ENCODE measurements at regions not wholly inside any gene's neighbourhood (a gene's known extent, or its start where the extent isn't known, plus 50 kb on each side); places are given as distances from the start of the nearest gene placed in this dataset.

DNA sequence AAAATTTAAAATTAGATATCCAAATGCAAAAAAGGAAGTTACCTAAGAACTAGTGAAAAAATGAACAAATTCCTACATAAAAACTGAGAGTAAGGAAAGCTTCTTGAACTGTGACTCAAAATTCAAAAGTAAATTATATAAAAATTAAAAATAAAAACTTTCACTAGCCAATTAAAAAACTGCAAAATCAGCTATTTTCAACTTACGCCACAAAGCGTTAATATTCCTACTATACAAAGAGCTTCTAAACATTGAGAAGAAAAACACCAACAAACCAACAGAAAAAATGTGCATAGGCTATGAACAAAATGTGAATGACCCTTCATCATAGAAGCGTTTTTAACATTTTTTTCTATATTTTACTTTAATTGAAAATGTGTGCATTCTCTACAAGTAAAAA, 445.7 kb downstream of the CDH2 start:
- H3K27ac Mint-ChIP-seq (ENCODE audit: unreplicated experiment) = no peak overlapping the region
- H3K36me3 Mint-ChIP-seq (ENCODE audit: unreplicated experiment) = peaks cover 3% of the 10 kb centered on the region
- H3K27me3 Mint-ChIP-seq (ENCODE audit: unreplicated experiment) = no peaks in the 10 kb centered on the region
- no peak for TF ChIP-seq CTCF (IDR thresholded peaks at IDR 0.05)
- peaks cover 17% of the 10 kb centered on the region for H3K9me3 Mint-ChIP-seq (ENCODE audit: unreplicated experiment)
- no peak overlapping the region for H3K4me3 Mint-ChIP-seq (ENCODE audit: unreplicated experiment)
- no peak for DNase-seq (ENCODE audit: extremely low spot score, unreplicated experiment)
- no peaks in the 10 kb centered on the region for H3K4me1 Mint-ChIP-seq (ENCODE audit: unreplicated experiment)

- Mint-ChIP-seq H3K9me3 (ENCODE audit: unreplicated experiment) (peaks cover 17% of the 10 kb centered on the region), H3K4me3 (ENCODE audit: unreplicated experiment) (no peak overlapping the region), H3K27ac (ENCODE audit: unreplicated experiment) (no peak overlapping the region), H3K27me3 (ENCODE audit: unreplicated experiment) (no peaks in the 10 kb centered on the region), H3K4me1 (ENCODE audit: unreplicated experiment) (peaks cover 8% of the 10 kb centered on the region), H3K36me3 (ENCODE audit: unreplicated experiment) (peaks cover 3% of the 10 kb centered on the region)
- no peak for DNase-seq (ENCODE audit: extremely low spot score, unreplicated experiment)
- no peak for TF ChIP-seq CTCF (IDR thresholded peaks at IDR 0.05)
Measured at GRCh38 chr18:27728659-27729058, 448.3 kb downstream of the CDH2 start.

GRCh38 chr18:27724362-27724761, 452.6 kb downstream of the CDH2 start:
- Mint-ChIP-seq H3K4me1 (ENCODE audit: unreplicated experiment) (peaks cover 17% of the 10 kb centered on the region), H3K36me3 (ENCODE audit: unreplicated experiment) (peaks cover 2% of the 10 kb centered on the region), H3K9me3 (ENCODE audit: unreplicated experiment) (peaks cover 16% of the 10 kb centered on the region), H3K4me3 (ENCODE audit: unreplicated experiment) (no peak overlapping the region), H3K27ac (ENCODE audit: unreplicated experiment) (no peak overlapping the region), H3K27me3 (ENCODE audit: unreplicated experiment) (no peaks in the 10 kb centered on the region)
- DNase-seq (ENCODE audit: extremely low spot score, unreplicated experiment) = no peak
- no peak for TF ChIP-seq CTCF (IDR thresholded peaks at IDR 0.05)

- no peaks in the 10 kb centered on the region for H3K36me3 Mint-ChIP-seq (ENCODE audit: unreplicated experiment)
- peak overlapping the region; percentile 59 for H3K27ac Mint-ChIP-seq (ENCODE audit: unreplicated experiment)
- H3K4me1 Mint-ChIP-seq (ENCODE audit: unreplicated experiment) = peaks cover 17% of the 10 kb centered on the region
- no peak for DNase-seq (ENCODE audit: extremely low spot score, unreplicated experiment)
- no peaks in the 10 kb centered on the region for H3K27me3 Mint-ChIP-seq (ENCODE audit: unreplicated experiment)
- H3K4me3 Mint-ChIP-seq (ENCODE audit: unreplicated experiment) = peak overlapping the region; percentile 35
- TF ChIP-seq CTCF (IDR thresholded peaks at IDR 0.05) = no peak
- H3K9me3 Mint-ChIP-seq (ENCODE audit: unreplicated experiment) = peaks cover 7% of the 10 kb centered on the region
Measured at GRCh38 chr18:27723168-27723567, 453.8 kb downstream of the CDH2 start.

GRCh38 chr18:27719680-27720079, 457.2 kb downstream of the CDH2 start:
- TF ChIP-seq CTCF (IDR thresholded peaks at IDR 0.05) = no peak
- H3K9me3 Mint-ChIP-seq (ENCODE audit: unreplicated experiment) = no peaks in the 10 kb centered on the region
- DNase-seq (ENCODE audit: extremely low spot score, unreplicated experiment) = no peak
- no peaks in the 10 kb centered on the region for H3K36me3 Mint-ChIP-seq (ENCODE audit: unreplicated experiment)
- no peaks in the 10 kb centered on the region for H3K27me3 Mint-ChIP-seq (ENCODE audit: unreplicated experiment)
- no peak overlapping the region for H3K4me3 Mint-ChIP-seq (ENCODE audit: unreplicated experiment)
- peaks cover 29% of the 10 kb centered on the region for H3K4me1 Mint-ChIP-seq (ENCODE audit: unreplicated experiment)
- no peak overlapping the region for H3K27ac Mint-ChIP-seq (ENCODE audit: unreplicated experiment)

Data from osteocyte (in vitro differentiated cells).